CD4-positive, alpha-beta T cell treated with Interferon gamma for 1 hour (primary cell): ENCODE measurements at regions not wholly inside any gene's neighbourhood (a gene's known extent, or its start where the extent isn't known, plus 50 kb on each side); places are given as distances from the start of the nearest gene placed in this dataset.
"Not testable (repeated sequence)": the region's sequence is repeated elsewhere in the genome, so short reads cannot be mapped to it uniquely, and the experiment has no call there.

Experiments used
- DNase-seq: peaks from one replicate; pipeline ENCODE4 v3.0.0-alpha.2; 2020

DNA sequence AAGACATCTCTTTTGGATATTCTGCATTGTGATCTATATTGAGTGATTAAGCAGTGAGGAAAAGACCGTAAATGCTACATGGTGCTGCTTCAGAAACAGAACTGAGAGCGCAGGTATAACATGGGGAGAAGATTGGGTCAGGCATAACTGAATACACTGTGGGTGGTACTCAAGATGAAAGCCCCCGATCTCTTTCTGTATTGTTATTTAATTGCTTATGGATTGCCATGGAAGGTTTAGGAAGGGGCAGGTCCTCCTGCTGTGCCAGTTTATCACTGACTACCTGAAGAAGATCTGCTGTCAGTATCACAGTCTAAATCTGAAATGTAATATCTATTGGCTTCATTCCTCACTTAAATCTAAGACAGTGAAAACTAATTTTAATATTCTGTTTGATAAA is 1568.7 kb upstream of the CELF4 start:
- DNase-seq: no peak

DNA sequence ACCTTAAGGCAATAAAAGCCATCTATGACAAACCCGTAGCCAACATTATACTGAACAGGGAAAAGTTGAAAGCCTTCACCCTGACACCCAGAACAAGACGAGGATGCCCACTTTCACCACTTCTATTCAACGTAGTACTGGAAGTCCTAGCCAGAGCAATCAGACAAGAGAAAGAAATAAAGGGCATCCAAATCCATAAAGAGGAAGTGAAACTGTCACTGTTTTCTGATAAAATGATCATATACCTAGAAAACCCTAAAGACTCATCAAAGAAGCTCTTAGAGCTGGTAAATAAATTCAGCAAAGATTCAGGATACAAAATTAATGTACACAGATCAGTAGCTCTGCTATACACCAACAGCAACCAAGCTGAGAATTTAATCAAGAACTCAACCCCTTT is 1561.9 kb upstream of the CELF4 start:
- not testable (repeated sequence) for DNase-seq

DNA sequence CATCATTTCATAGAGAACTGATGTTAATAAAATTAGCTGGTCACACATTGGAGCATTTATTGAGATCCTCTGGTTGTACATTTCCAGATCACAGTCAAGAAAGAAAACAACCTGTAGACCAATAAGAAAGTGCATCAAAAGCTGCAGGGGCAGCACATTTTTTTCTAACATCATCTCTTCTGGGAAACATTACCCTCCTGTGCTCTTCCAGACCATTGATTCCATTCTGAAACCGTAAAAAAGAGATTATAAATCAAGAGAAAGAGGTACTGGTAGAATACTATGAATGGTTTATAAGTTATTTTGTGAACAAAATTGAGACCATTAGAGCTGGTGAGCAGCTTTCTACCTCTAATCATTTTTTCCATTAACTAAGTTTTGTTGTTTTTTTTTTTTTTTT is 1548.2 kb upstream of the CELF4 start:
- DNase-seq: no peak

DNA sequence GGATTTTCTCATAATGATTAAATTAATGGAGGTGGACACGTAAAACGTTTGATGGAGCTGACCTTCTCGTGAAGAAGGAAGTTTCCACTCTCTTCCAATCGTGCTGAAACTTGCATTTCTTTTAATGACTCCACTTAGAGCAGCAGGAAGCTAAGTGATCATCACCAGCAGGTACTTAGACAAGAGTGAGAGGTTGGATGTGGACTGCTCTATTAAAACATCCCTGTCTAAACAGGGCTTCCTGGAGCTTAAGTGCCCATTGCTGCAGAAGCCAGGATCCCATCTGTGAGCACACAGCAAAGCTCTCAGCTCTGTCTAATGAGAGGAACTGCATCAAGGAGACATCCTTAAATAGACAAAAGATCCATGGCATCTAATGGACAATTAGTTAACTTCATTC is 1539.5 kb upstream of the CELF4 start:
- DNase-seq: no peak

DNA sequence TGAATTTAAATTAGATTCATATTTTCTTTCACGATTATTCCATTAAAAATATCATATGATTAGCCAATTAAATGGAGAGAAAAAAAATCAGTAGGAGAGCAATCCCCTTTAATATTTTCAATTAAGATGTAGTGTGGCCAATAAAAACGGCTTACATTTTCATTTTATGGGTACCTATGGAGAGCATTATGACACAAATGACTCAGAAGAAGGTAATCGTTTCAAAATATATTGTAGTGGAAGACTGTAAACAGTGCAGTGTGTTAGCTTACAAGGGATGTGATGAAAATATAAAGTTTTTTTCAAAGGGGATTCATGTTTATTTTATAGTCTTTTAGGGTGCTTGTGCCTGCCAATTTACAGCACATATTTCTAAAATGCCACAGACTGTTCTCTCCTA is 1507.4 kb upstream of the CELF4 start:
- no peak for DNase-seq

DNA sequence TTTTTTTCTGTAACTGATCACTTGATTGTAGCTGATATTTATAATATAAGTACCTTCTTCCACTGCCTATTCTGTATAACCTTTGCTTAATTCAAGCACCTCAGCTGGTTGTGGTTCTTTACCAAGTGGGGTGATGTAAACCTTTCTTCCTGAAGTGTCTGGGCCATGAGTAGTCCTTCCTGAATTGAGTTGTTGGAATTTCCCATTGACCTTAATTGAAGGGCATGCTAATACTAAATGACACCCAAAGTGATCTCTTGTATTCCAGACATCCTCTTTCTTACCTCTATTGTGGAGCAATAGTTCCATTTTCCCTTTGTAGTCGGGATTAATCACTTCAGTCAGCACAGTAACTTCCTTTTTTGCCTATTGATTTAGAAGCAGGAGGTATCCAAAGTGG is 1496.8 kb upstream of the CELF4 start:
- DNase-seq: no peak

DNA sequence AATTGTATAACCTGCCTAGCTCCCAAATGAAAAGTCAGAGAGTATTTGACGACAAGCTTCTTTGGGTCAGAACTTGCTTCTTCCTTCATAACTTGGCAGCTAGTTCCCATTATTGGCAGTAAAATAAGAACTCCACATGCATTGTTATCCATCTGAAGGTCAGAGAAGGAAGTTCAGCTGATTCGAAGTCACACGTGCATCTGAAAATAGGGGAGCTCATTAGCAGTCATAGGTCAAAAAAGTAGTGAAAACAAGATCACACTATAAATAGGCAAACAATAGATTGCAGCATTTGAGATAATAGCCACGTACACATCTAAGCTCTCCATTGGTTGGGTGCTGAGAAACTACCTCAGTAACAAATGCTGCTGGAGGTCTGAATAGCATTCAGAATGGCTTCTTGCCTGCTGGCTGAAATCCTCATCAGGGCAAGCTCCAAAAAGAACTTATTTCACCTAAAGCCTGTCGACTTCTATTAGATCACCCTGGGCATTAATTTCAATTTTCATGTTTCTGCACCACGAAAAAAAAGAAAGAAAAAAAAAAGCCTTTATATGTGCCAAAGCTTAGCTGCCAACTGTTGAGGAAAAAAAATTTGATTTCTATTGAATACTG is 1492.9 kb upstream of the CELF4 start:
- no peak for DNase-seq

DNA sequence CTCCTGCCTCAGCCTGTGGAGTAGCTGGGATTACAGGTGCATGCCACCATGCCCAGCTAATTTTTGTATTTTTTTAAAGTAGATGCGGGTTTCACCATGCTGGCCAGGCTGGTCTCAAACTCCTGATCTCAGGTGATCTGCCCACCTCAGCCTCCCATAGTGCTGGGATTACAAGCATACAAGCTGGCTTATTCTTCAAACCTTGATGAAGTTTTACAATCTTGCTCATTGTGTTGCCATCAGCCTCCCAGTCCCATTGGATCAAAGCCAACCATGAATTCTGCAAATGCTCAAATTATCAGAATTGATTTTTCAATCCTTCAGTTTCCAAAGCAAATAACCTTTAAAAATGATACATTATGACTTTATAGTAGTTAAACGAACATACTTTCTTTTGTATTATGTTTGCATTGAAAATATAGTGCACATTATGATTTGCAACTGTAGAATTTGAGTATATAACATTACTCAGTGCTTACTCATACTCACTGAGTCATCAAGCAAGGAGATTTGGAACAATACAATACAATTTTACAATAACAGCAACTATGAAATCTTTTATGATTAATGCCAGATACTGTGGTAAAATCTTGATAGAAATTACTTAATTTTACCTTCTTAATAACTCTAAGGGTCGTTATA is 1491.9 kb upstream of the CELF4 start:
- DNase-seq: no peak

DNA sequence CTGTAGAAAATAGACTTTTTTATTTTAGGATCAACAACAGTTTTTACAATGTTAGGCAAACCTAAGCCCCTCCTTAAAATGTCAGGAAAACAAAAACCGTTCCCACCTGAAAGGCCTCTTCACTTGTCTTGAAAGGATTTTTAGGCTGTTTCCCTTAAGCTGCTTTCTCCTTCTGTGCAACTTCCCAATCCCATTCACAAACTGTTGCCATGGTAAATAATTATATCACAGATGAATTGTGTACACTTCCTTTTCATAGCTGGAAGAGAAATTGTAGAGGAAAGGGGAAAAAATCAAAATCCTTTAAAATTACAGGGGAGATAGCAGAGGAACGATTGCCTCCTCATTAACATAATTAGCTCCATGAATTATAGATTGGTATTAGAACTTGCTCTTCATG is 1488.0 kb upstream of the CELF4 start:
- no peak for DNase-seq

DNA sequence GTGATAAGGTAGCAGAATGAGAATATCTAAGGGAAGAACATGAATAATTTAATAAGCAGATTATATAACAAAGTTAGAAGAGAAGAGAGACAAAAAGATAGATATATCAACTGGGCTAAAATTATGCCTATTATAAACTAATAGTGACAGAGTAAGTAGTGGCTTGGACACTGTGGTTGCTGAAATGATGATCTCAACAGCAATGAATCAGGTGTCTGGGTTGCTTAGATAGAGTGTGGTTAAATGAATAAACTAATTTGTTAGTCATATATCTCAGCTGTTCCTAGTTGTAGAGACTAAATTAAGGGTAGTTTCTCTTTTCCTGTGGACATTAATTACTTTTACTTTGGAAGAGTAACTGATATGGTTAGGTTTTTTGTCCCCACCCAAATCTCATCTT is 1485.4 kb upstream of the CELF4 start:
- no peak for DNase-seq

DNA sequence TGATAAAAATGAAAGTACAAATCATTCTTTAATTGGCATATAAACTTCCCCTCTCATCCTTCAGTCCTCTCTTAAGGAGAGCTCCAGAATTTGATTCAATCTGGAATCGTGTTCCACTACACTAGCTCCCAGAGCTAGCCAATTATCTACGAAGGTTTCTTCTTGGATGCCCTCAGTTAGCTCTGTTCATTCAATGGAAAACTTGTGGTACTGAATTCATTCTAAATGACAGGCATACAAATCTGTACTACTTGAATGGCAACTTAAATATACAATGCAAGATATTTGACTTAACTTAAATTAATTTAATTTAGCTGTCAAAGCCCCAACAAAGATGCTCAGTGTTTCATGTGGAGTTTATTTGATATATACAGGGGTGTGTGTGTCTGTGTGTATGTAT is 1474.2 kb upstream of the CELF4 start:
- DNase-seq: no peak

DNA sequence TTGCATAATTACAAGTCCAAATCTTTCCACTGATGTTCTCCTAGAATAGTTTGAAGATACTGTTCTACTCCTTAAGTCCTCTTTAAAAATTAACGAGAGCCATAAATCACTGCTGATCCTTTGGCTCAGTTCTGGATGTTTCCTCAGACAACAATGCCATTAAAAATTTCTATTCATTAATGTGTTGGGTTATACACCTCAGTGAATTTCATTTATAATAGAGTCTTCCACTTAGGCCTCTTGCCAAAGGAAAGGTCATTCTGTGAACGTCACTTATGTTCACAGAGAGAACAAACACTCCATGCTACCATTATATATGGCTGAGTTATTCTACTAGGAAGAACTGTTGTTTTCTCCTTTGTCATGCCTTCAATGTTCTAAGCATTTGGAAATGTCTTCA is 1472.3 kb upstream of the CELF4 start:
- no peak for DNase-seq

DNA sequence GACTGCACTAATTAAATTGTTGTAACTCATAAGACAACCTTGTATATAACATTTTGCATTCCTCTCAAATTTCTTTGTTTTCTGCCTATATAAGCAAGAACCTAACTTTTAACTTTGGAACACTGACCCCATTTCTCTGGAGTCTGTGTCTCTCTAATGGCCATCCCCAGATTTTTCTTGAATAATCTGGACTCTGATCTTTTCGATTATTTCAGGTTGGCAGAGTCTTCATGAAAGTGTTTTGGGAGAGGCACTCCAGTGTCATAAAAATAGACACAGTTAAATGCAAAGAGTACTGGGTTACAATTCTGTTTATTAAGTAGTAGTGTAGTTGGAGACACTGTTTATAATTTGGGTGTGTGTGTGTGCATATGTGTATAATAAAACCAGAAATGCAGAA is 1467.7 kb upstream of the CELF4 start:
- DNase-seq: no peak

DNA sequence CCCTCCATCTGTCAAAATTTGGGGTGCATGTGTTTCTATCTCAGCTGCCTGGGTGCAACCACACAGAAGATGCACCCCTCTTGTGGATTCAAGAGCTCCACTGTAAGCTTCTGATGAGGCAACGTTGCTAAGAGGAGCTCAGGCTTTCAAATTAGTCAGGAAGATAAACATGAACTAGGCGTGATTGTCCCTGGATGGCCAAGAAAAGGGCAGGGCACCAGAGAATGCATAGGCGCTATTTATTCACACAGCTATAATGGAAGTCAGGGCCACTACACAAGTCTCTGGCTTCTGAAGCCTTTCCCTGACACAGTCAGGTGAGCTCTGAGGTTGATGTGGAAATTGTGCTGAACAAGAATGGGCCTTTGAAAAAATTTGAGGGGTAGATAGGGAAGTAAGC is 1466.0 kb upstream of the CELF4 start:
- DNase-seq: no peak

DNA sequence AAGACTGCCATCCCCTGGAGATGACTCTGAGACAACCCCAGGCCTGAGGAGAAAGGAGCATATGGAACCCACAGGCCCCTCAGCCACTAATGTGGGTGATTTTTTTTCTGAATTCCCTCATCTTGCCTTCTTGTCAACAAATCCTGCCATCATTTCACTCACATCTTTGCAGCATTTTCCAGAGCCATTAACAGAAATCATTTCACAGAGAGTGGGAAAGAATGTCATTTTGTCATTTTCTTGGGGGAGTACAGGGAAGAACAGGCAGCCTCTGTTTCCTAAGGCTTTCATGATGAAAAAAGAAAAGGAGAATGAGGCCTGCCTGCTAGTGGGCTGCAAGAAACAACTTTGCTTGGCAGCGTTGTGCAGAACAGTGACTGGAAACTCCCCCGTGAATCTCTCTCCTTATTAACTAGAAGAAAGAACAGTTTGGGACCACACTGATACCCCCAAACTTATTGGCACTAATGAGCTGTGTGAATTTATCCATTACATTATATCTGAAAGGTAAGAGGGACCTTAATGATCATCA is 1464.6 kb upstream of the CELF4 start:
- DNase-seq: no peak

DNA sequence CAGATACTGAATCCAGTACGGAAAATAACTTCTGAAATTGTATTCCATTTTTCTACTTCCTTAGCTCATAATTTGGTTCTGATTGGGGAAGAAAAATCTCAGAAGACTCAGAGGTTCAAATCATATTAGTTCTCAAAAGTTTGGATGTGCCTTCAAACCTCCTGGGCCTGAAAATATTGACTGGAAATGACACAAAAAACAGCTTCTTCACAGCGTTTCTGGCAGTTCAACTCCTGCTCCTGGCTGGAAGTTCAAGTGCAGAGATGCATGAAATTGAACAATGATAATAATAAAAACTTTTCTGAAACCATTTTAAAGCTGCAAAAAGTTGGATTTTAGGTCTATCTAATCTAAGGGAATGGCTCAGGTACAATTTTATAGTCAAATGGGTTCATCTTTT is 1459.9 kb upstream of the CELF4 start:
- no peak for DNase-seq

DNA sequence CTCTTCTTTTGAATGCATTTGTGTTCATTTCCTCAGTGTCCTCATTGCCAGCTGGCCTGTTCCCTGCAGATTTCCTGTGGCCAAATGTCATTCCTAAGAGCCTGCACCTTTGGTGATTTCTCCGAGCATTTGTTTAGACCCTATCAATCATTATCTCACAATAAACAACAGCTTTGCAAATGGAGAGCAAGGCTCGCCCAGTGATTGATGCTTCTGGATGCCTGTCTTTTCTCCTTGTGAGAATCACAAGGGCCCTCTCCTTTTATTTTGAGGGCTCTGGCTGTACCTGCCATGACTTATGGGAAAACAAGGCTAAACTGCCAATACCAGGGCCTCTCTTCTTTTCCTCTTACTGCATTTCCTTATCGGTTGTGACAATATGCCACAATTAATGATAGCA is 1454.4 kb upstream of the CELF4 start:
- DNase-seq: no peak

DNA sequence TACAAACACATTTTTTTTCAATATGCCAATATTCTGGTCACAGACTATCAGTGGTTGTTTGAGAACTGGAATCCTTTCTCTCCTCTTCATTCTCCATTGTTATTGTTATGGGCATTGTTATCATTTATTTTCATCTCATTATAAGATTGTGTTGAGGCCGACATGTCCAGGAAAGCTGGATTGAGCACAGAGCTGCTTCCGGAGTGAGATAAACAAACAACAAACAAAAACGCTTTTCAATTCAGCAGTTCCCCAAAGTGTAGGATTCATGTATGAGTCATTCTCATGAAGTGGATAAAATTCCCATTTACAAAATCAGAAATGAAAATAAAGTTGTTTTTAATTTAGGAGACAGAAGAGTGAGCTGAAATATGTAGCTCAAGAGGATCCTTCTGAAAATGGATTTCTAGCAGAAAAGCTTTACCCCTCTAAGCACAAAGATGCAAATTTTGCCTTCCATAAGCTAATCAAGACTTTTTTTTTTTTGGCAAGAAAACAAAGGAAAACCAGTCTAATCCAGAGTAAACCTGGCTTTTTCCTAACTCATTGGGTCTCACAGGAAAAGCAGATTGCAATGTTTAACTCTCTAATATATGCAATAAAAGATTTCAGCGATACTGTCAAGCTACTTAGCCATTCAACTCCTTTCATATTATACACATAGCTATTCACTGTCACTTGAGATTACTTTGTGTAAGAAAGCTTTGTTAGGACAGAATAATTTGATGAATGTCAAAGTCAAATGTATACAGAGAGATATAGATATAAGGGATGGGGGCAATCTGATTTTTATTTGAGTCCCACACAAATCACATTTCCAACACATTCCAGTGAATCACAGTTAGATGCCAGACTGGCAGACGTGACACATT is 1441.7 kb upstream of the CELF4 start:
- DNase-seq: no peak

DNA sequence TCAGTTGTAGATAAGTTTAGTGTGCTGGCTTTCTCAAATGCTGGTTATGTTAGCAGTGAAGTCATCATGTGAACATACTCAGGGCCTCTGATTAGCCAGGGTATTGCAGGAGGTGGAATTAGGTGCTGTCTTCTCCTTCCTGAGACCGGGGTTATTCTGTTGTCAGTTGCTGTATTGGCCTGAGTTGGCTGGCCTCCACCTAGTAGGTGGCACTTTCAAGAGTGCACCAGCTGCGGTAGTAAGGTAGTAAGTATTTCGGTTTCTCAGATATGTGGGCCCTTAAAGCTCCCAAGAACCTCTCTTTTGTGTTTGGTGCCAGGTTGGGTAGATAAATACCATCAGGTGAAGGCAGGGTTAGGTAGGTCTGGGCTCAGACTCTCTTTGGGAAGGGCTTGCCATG is 1430.5 kb upstream of the CELF4 start:
- DNase-seq: no peak

DNA sequence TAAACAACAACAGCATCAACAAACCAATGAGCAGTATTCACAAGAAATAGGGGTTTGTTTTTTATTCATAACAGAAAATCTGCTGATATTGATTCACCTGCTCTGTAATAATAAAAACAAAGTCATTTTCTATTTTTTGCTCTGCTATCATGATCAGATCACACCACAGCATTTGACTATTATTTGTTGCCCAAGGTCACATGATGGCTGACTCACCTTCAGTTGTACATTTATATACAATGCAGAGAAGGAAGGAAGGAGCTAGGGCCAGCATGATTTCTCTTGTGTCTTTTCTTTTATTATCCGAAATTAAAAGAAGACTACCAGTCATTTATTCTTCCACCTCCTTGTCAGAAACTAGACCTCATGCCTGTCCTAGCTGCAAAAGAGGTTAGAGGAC is 1427.7 kb upstream of the CELF4 start:
- no peak for DNase-seq

DNA sequence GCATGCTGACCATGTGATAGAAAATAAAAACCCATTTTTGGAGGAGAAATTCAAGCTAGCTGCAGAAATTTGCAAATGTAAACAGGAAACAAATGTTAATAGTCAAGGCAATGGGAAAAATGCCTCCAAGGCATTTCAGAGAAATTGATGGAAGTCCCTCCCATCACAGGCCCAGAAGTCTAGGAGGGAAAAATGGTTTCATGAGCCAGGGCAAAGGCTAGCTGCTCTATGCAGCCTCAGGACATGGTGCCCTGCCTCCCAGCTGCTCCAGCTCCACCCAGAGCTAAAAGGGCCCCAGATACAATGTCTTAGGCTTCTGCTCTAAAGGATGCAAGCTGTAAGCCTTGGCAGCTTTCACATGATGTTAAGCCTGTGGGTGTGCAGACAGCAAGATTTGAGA is 1419.4 kb upstream of the CELF4 start:
- DNase-seq: no peak

DNA sequence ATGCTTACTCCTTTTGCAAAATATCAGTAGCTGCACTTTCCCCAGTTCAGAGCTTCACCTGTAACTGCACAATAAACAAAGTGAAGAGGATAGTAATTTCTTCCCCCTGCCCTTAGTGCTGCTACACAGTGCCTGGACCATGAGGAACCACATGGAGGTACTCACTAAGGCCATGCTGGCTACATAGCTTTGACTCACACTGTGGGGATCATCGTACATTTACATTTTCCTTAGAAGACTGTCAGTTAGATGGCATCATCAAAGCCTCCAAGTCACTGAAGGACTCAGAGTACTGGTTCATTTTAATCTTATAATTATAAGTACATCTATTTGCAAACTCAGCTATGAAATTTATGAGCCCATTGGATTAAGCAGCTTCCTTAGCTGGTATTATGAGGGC is 1416.5 kb upstream of the CELF4 start:
- DNase-seq: no peak

DNA sequence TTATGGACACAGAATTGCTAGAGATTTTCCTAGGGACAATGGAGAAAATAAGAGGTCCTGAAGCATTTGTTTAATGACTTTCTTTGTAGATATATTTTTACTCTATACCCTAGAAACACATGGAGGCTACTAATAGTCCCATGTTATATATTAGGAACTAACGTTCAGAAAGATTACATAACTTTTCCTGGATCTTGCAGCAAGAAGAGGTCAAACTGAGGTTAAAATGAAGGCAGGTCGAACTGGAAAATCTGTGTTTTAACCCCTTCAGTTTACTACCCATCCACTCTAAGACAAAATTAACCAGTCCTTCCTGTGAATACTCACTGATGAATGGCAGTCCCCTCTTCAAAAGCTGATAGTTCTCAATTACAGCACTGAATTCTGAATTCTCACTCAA is 1415.8 kb upstream of the CELF4 start:
- no peak for DNase-seq

DNA sequence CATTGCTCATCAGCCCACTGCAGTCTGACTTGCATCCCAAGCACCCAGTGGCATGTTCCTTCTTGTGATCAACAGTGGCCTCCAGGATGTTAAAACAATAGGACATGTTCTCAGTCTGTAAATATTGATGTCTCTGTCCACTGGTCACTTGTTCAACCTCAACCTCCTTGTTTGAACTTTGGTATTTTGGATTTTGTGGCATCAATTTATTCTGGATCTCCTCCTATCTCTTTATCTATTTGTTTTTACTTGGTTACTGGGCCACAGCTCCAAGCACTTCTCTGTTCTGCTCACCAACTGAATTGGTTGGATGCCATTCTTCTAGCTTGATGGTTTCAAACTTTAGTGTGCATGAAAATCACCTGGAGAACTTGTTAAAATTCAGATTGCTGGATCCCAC is 1414.8 kb upstream of the CELF4 start:
- no peak for DNase-seq
